ENCODE measurements at regions not wholly inside any gene's neighbourhood (a gene's known extent, or its start where the extent isn't known, plus 50 kb on each side); places are given as distances from the start of the nearest gene placed in this dataset.
"Not testable (repeated sequence)": the region's sequence is repeated elsewhere in the genome, so short reads cannot be mapped to it uniquely, and the experiment has no call there.

- no peak for DNase-seq (ENCODE audit: low spot score)
Measured at GRCh38 chr7:69017208-69017607, 581.1 kb upstream of the AUTS2 start.

DNA sequence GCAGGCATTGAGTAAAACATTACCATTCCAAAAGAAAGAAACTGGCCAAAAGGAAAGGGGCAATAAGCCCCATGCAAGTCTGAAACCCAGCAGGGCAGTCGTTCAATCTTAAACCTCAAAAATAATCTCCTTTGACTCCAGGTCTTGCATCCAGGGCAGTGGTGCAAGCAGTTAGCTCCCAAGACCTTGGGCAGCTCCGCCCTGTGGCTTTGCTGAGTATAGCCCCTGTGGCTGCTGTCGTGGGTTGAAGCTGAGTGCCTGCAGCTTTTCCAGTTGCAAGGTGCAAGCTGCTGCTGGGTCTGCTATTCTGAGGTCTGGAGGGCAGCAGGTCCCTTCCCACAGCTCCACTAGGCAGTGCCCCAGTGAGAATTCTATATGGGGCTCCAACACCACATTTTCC lies 580.1 kb upstream of the AUTS2 start:
- DNase-seq (ENCODE audit: low spot score): peak; percentile 56

GRCh38 chr7:69019437-69019836 lies 578.8 kb upstream of the AUTS2 start:
- no peak for DNase-seq (ENCODE audit: low spot score)

GRCh38 chr7:69020536-69020935 lies 577.7 kb upstream of the AUTS2 start:
- DNase-seq (ENCODE audit: low spot score): no peak

GRCh38 chr7:69025249-69025648 lies 573.0 kb upstream of the AUTS2 start:
- no peak for DNase-seq (ENCODE audit: low spot score)

DNA sequence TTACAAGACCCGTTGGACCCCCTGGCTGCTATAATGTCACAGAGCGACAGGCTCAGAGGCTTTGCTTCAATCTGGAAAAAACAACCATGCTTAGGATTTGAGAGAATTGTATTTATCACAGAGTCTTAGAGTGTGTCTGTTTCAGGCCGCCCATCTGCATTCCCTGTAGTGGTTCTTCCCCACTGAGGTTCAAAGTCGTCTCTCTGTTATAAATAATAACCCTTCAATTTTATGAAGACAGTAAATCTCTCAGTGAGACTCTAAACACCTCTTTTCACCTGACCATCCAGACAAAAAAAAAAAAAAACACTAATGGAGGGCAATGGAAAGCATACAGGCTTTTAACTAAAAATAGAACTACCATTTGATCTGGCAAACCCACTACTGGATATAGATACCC lies 565.4 kb upstream of the AUTS2 start:
- no peak for DNase-seq (ENCODE audit: low spot score)

- no peak for DNase-seq (ENCODE audit: low spot score)
Measured at GRCh38 chr7:69035826-69036225, 562.4 kb upstream of the AUTS2 start.

DNA sequence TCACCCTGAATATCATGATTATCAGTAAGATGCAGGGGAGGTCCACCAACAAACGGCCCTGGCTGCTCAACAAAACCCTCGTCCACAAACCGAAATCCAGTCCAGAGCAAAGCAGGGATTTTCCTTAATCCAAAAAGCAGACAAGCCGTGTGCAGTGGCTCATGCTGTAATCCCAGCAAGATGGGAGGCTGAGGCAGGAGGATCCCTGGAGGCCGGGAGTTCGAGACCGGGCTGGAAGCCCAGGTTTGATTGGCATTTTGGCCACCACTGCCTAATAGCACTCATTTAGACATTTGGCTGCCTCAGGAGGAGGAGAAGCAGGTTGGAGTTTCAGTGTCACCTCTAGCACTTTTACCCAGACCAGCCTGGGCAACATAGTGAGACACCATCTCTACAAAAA lies 562.0 kb upstream of the AUTS2 start:
- DNase-seq (ENCODE audit: low spot score): no peak

GRCh38 chr7:69038915-69039314 lies 559.4 kb upstream of the AUTS2 start:
- DNase-seq (ENCODE audit: low spot score): no peak

DNA sequence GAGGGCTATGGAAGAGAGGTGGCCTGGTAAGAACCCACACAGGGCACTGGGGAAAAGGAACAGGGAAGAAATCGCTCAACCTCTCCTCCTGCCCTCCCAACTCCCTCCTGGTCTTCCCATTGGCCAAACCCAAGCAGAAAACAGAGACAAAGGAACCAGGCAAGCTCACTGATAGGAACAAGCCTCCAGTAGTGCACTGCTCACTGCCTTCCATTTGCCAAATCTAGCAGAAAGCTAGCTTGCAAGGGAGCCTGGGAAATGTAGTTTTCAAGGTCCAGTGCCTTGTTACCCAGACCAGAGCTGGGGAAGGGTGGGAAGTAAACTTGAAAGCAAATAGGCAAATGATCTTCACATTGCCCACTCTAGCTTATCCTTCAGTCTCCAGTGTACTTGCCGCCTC lies 556.1 kb upstream of the AUTS2 start:
- DNase-seq (ENCODE audit: low spot score): no peak

GRCh38 chr7:69047151-69047754 lies 551.0 kb upstream of the AUTS2 start:
- DNase-seq (ENCODE audit: low spot score): no peak

DNA sequence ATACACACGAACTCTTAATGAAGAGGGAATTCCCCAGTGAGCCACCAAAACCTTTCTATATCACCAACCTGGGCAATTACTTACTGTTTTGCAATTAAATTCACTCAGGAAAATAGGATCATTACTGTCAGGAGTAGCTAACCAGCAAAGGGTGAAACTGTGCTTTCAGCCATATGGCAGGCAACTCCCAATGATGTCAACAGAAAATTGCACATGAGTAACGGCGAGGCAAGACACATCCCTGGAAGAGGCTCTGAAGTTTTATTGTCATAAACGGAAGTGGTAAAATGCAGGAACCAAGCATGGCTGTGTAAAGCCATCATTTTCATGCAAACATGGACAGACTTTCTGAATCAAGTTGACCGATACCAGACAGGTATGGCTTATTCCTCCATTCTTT lies 548.9 kb upstream of the AUTS2 start:
- no peak for DNase-seq (ENCODE audit: low spot score)

DNA sequence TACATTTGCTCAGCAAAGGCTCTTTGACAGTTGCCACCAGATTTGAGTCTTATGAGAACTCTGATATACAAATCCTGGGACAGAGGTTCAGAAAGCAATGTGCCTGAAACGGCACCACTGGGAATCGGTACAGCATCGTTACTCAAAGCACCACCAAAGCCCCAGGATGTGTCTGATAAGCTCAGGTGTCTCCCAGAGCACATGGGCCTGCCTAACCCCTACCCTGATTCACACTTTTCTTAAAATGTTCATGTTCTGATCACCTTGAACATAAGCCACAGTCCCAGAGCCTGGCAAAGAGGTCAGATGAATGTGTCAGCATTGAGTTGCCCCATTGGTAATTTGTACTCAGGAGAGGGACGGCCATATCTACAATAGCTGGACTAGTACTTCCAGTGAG lies 545.8 kb upstream of the AUTS2 start:
- DNase-seq (ENCODE audit: low spot score): no peak

DNA sequence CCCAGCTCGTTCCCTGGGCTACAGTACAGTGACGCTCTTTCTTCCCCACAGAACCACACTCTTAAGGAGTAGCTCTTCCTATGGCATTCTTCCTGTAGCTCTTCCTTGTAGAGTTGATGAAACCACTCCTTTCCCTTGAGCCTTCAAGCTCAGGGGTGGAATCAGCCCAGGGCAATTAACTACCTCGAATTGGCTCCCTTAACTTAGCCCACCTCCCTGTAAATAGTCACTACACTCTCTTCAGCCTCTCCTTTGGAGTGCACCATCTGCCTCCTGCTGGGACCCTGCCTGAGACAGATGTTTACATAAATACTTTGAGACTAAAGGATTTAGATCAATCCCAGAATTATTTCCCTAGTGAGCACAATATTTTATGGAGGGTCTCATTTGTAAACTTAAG lies 537.8 kb upstream of the AUTS2 start:
- DNase-seq (ENCODE audit: low spot score): no peak

DNA sequence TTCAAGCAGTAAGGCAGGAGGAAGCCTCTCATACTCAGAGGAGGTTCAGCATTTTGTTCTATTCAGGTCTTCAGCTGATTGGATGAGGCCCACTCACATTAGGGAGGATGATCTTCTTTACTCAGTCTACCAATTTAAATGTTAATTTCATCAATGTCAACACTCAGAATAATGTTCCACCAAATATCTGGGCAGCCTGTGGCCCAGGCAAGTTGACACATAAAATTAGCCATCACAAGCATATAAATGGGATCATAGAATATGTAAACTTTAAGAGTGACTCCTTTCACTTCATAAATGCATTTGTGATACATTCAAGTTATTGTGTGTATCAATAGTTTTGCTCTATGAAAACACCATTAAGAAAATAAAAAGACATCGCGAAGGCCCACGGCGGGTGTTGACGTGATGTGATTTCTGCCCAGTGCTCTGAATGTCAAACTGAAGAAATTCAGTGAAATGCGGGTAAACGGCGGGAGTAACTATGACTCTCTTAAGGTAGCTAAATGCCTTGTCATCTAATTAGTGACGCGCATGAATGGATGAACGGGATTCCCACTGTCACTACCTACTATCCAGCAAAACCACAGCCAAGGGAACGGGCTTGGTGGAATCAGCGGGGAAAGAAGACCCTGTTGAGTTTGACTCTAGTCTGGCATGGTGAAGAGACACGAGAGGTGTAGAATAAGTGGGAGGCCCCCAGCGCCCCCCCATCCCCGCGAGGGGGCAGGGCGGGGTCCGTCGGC lies 536.1 kb upstream of the AUTS2 start:
- no peak for DNase-seq (ENCODE audit: low spot score)

GRCh38 chr7:69067397-69067796 lies 530.9 kb upstream of the AUTS2 start:
- DNase-seq (ENCODE audit: low spot score): no peak

DNA sequence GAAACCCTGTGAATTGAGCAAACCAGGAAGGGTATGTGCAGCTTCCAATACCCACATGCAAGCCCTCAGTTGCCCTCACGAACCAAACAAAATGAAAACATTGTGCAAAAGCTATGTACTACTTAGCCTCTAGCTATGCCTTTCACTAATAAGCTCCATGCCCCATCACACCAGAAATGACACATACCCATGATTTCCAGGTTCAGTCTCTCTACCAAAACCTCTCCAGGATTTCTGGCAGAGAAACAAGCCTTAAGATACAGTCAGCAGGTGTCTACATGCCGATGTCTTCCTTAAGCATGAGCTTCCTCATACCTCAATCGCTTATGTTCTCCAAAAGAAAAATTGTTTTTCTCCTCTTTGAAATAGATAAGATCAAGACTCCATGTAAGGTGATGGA lies 527.8 kb upstream of the AUTS2 start:
- DNase-seq (ENCODE audit: low spot score): no peak

GRCh38 chr7:69076566-69076965 lies 521.7 kb upstream of the AUTS2 start:
- DNase-seq (ENCODE audit: low spot score): no peak

- no peak for DNase-seq (ENCODE audit: low spot score)
Measured at GRCh38 chr7:69078997-69079769, 519.1 kb upstream of the AUTS2 start.

GRCh38 chr7:69087281-69087680 lies 511.0 kb upstream of the AUTS2 start:
- not testable (repeated sequence) for DNase-seq (ENCODE audit: low spot score)

DNA sequence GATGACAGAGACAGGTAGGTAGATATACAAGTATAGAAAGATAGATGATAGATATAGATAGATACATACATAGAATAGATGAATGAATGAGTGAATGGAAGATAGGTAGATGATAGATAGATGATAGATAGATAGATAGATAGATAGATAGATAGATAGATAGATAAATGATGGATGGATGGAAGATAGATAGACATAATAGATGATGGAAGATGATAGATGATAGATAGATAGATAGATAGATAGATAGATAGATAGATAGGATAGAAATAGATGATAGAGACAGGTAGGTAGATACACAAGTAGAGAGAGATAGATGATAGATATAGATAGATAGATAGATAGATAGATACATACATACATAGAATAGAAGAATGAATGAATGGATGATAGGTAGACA lies 510.1 kb upstream of the AUTS2 start:
- DNase-seq (ENCODE audit: low spot score): no peak

- no peak for DNase-seq (ENCODE audit: low spot score)
Measured at GRCh38 chr7:69090936-69091335, 507.3 kb upstream of the AUTS2 start.

- no peak for DNase-seq (ENCODE audit: low spot score)
Measured at GRCh38 chr7:69091521-69091920, 506.8 kb upstream of the AUTS2 start.

Data from ecto neural progenitor cell (in vitro differentiated cells).